Stimulated activated CD4-positive, alpha-beta T cell treated with anti-CD3 and anti-CD28 coated beads, Interleukin-2, amount 100 ng/mL, for 4 hours (primary cell): ENCODE measurements at regions not wholly inside any gene's neighbourhood (a gene's known extent, or its start where the extent isn't known, plus 50 kb on each side); places are given as distances from the start of the nearest gene placed in this dataset.

Experiments
- DNase-seq: peaks from one replicate; pipeline ENCODE4 v3.0.0-alpha.2; 2020; ENCODE audit warnings: low read depth

DNA sequence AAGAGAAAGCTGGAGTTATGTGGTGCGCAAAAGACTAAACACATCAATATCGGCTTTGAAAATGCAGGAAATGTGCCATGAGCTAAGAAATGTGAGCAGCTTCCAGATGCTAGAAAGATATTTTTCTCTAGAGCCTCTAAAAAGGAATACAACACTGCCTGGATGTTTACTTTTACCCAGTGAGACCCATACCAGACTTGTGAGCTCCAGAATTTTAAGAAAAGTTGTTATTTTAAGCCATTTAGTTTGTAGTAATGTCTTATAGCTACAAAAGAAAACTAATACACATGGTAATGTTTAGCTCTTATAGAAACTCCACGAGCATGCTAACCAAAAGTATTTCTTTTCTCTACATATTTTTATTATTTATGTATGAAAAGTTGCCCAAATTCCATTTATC lies 1389.4 kb downstream of the C4orf33 start:
- DNase-seq: no peak

- DNase-seq: no peak
These were observed 1390.2 kb downstream of the C4orf33 start for GRCh38 chr4:130486186-130486585.

DNA sequence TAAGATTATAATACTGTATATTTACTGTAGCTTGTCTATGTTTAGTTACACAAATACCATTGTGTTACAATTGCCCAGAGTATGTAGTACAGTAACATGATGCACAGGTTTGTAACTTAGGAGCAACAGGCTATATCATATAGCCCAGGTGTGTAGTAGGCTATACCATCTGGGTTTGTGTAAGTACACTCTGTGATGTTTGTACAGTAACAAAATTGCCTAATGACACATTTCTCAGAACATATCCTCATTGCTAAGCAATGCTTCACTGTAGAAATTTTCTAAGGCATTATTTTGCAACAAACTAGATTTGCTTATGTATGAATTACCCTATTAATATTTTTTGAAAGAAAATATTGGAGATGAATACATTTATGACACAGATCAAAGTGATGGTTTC lies 1390.9 kb downstream of the C4orf33 start:
- no peak for DNase-seq

DNA sequence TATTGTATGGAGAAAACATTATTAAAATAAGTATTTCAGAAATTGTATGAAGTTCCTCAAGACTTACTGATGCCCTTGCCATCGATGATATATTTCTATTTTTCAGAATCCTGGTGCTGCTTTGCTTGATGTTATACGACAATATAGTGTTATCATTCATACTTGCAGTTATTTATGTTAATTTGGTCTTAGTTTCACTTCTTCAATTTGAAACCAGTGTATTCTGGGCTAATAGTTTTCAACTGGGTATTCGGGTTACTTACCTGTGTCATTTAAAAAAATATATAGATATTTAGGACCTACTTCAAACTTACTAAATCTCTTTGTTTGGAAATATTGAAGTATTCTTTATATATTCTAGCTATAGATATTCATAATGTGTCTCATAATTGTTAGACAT lies 1414.7 kb downstream of the C4orf33 start:
- no peak for DNase-seq

DNA sequence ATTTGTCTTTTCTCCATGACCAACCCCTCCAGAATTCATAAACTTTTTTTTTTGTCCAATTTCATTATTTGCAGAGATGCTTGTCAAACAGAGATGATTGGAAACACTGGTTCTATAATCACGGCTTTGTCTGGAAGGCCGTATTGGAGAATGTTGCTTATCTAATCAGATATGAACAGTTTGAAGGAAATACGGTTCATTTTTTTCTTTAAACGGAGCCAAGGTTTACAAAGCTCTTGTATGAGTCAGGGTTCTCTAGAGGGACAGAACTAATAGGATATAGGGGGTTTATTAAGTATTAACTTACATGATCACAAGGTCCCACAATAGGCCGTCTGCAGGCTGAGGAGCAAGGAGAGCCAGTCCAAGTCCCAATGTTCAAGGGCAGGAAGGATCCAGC lies 1415.8 kb downstream of the C4orf33 start:
- DNase-seq: no peak

DNA sequence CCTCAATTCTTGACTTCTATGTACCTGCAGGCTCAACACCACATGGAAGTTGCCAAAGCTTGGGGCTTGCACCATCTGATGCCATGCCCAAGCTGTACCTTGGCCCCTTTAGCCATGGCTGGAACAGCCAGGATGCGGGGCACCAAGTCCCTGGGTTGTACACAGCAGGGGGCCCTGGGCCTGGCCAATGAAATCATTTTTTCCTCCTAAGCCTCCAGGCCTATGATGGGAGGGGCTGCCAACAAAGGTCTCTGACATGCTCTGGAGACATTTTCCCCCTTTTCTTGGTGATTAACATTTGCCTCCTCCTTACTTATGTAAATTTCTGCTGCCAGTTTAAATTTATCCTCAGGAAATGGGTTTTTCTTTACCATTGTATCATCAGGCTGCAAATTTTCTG lies 1428.1 kb downstream of the C4orf33 start:
- no peak for DNase-seq

GRCh38 chr4:130530505-130530904 lies 1434.6 kb downstream of the C4orf33 start:
- DNase-seq: no peak

- no peak for DNase-seq
These were observed 1438.7 kb downstream of the C4orf33 start for GRCh38 chr4:130534651-130535050.

DNA sequence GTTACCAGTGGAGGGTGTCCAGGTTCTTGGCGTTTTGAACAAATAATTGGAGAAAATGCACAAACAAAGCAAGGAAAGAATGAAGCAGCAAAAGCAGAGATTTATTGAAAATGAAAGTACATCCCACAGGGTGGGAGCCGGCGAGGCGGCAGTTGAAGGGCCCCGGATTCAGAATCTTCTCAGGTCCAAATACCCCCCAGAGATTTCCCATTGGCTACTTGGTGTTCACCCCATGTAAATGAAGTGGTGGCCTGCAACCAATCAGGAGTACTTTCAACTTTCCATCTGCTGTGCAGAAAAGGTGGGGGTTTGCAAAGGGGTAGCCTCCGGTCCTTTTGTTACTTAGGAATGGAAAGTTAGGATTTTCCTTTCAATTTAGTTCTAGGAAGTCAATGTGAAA lies 1447.0 kb downstream of the C4orf33 start:
- DNase-seq: no peak

DNA sequence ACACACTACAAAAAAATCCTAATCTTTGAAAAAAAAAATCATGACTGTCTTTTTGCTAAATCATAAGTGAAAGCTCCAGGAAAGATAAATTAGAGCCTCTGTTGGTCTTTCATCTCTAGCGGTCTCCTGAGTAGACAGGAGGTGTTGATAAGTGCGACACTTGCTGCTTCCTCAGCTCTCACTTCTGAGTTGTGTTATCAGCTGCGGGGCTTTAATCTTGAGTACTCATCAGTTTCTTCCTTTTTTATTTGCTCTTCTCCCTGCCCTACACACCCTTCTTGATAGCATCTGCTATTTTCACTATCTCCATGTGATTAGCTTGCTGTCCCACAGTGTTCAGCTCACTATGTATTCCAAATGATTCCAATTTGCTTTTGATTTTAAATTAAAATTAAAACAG lies 1449.2 kb downstream of the C4orf33 start:
- DNase-seq: no peak

GRCh38 chr4:130545596-130545995 lies 1449.6 kb downstream of the C4orf33 start:
- no peak for DNase-seq

DNA sequence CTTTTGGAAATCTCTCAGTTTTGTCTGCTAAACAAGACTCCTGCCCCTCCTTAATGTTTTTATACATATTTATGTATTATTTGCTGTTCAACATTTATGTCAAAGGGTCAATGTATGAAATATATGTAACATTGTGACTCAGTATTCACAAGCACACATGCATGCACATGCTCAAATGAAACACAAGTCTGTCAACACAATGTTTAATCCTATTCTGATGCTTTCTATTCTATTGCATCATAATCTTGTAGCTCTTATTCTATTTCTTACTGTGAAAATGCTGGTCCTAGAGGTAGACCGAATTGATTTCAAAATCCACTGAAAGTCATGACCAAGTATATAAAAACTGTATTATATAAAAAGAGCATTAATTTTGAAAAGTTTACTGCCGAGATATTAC lies 1463.3 kb downstream of the C4orf33 start:
- DNase-seq: no peak

GRCh38 chr4:130563185-130563888 lies 1467.4 kb downstream of the C4orf33 start:
- DNase-seq: no peak

DNA sequence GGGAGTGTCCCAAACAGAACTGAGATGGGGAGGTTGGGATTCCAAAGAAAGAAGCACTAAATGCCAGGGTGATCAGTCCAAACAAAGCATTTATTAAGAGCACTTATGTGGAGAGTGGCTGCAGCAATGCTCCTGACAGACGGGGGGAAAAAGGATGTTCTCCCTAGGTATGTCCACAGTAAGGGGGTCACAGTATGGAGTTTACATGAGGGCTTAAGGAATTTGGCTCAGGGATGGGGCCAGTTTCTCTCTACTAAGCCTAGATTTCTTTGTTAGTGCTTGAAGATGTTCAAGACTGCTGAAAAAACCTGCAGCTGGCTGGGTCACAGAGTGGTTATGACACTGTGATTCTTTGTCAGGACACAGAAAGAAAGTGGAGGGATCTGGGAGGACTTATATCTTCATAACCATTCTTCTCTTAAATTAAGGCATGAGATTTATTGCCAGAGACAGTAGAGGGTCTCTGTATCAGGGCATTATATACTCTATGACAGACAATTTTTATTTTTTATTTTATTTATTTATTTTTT lies 1468.0 kb downstream of the C4orf33 start:
- DNase-seq: no peak

- DNase-seq: no peak
These were observed 1472.8 kb downstream of the C4orf33 start for GRCh38 chr4:130568746-130569145.

DNA sequence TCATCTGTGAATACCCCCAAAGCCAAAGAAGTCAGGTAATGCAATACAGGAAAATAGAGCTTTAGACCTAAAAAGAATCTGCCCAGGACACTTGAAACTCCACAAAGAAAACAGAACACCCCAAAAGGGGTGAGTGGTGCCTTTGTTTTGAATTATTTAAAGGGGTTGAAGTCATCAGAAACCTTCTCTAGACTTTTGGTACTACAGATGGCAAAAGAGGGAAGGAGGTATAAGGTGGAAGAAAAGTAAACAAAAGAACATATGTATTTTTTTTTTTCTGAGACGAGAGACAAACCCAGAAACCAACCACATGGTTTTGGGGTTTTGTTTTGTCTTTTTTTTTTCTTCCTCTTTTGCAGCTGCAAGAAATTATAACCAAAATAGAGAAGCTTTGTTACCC lies 1477.8 kb downstream of the C4orf33 start:
- DNase-seq: no peak

- no peak for DNase-seq
These were observed 1478.3 kb downstream of the C4orf33 start for GRCh38 chr4:130574215-130574614.

- no peak for DNase-seq
These were observed 1480.3 kb downstream of the C4orf33 start for GRCh38 chr4:130576218-130576617.

DNA sequence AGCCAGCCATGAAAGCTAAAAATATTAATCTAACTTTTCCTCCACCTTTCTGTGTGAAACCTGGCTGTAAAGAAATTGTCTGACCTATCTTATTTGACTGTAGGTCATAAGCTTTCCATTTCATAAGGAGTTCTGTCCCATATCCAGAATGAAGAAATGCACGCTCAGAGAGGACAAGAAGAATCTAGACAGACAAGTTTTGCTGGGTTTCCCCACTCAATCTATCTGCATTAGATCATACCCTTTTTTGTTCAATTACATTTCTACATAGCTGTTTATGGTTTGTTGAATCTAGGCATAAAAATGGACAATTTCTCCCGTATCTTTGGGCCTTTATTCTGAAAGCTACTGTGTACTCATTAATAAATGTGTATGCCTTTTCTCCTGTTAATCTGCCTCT lies 1495.1 kb downstream of the C4orf33 start:
- DNase-seq: no peak

- no peak for DNase-seq
These were observed 1504.8 kb downstream of the C4orf33 start for GRCh38 chr4:130600706-130601105.

DNA sequence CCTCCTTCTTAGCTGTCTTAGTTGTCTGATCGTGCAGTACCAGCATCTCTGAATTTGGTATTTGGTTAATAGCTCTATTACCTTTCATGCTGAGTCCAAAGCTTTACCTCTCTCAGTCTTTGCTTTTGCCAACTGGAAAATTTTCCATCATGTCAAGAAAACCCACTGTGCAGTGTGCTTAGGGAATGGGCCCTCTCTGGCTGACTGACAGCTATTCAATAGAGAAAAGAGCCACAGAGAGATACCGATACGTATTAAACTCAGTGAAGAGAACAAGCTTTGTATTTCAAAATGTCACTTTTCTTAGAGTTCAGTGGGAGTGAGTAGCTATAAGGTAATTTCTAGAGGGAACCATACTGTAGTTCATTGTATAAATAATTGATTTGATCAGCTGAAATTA lies 1507.1 kb downstream of the C4orf33 start:
- no peak for DNase-seq

DNA sequence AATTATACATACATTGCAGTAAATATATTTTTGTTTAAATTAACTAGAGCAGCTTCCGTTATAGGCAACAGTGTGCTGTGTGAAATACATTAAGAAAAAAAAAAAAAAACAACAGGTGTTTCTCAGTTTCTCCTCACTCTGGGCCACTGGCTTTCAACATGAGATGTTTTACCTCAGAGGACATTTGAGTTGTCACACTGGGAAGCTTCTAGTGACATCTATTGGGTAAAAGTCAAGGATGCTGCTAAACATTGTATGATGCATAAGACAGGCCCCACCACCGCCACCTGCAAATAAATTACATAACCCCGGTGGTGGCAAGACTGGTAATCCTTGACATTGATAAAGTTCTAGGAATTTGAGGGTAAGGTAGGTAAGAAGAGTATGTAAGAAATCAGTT lies 1512.2 kb downstream of the C4orf33 start:
- no peak for DNase-seq

- DNase-seq: no peak
These were observed 1532.6 kb downstream of the C4orf33 start for GRCh38 chr4:130628531-130628930.
